ENCODE measurements at regions not wholly inside any gene's neighbourhood (a gene's known extent, or its start where the extent isn't known, plus 50 kb on each side); places are given as distances from the start of the nearest gene placed in this dataset.

DNA sequence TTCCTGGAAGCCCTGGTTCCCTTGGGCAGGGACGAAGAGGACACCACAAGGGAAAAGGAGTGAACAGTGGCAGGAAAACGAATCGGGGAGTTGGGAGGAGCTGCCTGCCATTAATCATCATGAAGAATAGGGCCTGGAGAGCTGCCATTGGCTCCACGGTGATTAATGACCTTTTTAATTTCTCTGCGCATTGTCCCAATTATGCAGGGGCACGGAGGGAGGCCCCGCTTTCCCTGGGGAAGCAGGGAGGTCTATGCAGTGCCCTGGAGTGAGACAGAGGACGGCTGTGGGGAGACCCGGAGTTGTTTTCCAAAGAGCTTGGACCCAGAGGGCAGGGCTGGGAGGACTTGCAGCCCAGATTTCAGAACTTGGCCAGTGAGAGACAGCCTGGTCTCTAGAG is 338.9 kb upstream of the C16orf82 start:
- intact Hi-C loops (cut with micrococcal nuclease), result no loop called here
- BruUV-seq (replicated peaks), result no TSS peak
- Histone ChIP-seq H3K79me2 (ENCODE audit: control insufficient read depth, insufficient read depth, low read length) (no peaks in the 10 kb centered on the region), H3K4me3 (no peak overlapping the region), H3K9me3 (replicated peaks; ENCODE audit: control insufficient read depth, insufficient read depth, low read depth, low read length) (no peaks in the 10 kb centered on the region), H3K27ac (ENCODE audit: extremely low read depth, low read depth, low read length) (no peak overlapping the region), H4K20me1 (replicated peaks; ENCODE audit: control insufficient read depth, insufficient read depth, low read length) (no peaks in the 10 kb centered on the region; the same call in 1 of the 2 replicates), H3K36me3 (ENCODE audit: control insufficient read depth, insufficient read depth, low read length) (no peaks in the 10 kb centered on the region), H3K9me1 (ENCODE audit: control insufficient read depth, insufficient read depth, low read length) (no peaks in the 10 kb centered on the region), H2AFZ (ENCODE audit: low read depth, low read length) (no peak overlapping the region), H3K4me1 (replicated peaks in 1 of 2; ENCODE audit: control insufficient read depth in 2 of 2, insufficient read depth in 2 of 2, low read length in 2 of 2) (no peaks in the 10 kb centered on the region), H3K4me2 (ENCODE audit: insufficient read depth, low read length) (no peak overlapping the region), H3K27me3 (ENCODE audit: control insufficient read depth in 2 of 2, insufficient read depth in 2 of 2, low read length in 2 of 2) (no peaks in the 10 kb centered on the region; a peak in 2 of 5 replicates), H3K9ac (ENCODE audit: insufficient read depth in 1 of 2, low read depth in 2 of 2, low read length in 2 of 2) (no peak overlapping the region)
- POLR2A ChIA-PET, result no interaction called here
- ATAC-seq (no peak), FAIRE-seq (no peak), DNase-seq (ENCODE audit: extremely low read depth in 1 of 4, low spot score in 3 of 4) (no peak)
- in situ Hi-C loops (cut with MboI), result no loop called here
- CTCF ChIA-PET (ENCODE audit: low intra/inter-chr PET ratio), result no interaction called here
- 2% methylated on average over 6 of the region's 9 CpGs for WGBS (ENCODE audit: insufficient coverage, low coverage, missing lambda C conversion rate)
- no peak for TF ChIP-seq RAD21 (CRISPR knock-in tag; conservative IDR thresholded peaks at IDR 0.05 in 1 of 2, IDR thresholded peaks at IDR 0.05 in 1 of 2)
- no peak for TF ChIP-seq ZNF324 (CRISPR knock-in tag; IDR thresholded peaks at IDR 0.05)
- TF ChIP-seq, protein P1, sequence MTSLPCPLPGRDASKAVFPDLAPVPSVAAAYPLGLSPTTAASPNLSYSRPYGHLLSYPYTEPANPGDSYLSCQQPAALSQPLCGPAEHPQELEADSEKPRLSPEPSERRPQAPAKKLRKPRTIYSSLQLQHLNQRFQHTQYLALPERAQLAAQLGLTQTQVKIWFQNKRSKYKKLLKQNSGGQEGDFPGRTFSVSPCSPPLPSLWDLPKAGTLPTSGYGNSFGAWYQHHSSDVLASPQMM (CRISPR knock-in tag; IDR thresholded peaks at IDR 0.05), result no peak
- TF ChIP-seq MTF1 (CRISPR knock-in tag; IDR thresholded peaks at IDR 0.05; ENCODE audit: borderline replicate concordance), result no peak
- TF ChIP-seq, protein P2, sequence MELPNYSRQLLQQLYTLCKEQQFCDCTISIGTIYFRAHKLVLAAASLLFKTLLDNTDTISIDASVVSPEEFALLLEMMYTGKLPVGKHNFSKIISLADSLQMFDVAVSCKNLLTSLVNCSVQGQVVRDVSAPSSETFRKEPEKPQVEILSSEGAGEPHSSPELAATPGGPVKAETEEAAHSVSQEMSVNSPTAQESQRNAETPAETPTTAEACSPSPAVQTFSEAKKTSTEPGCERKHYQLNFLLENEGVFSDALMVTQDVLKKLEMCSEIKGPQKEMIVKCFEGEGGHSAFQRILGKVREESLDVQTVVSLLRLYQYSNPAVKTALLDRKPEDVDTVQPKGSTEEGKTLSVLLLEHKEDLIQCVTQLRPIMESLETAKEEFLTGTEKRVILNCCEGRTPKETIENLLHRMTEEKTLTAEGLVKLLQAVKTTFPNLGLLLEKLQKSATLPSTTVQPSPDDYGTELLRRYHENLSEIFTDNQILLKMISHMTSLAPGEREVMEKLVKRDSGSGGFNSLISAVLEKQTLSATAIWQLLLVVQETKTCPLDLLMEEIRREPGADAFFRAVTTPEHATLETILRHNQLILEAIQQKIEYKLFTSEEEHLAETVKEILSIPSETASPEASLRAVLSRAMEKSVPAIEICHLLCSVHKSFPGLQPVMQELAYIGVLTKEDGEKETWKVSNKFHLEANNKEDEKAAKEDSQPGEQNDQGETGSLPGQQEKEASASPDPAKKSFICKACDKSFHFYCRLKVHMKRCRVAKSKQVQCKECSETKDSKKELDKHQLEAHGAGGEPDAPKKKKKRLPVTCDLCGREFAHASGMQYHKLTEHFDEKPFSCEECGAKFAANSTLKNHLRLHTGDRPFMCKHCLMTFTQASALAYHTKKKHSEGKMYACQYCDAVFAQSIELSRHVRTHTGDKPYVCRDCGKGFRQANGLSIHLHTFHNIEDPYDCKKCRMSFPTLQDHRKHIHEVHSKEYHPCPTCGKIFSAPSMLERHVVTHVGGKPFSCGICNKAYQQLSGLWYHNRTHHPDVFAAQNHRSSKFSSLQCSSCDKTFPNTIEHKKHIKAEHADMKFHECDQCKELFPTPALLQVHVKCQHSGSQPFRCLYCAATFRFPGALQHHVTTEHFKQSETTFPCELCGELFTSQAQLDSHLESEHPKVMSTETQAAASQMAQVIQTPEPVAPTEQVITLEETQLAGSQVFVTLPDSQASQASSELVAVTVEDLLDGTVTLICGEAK (IDR thresholded peaks at IDR 0.05), result no peak
- TF ChIP-seq, protein P2 (CRISPR knock-in tag; IDR thresholded peaks at IDR 0.05), result no peak
- TF ChIP-seq, protein P3, sequence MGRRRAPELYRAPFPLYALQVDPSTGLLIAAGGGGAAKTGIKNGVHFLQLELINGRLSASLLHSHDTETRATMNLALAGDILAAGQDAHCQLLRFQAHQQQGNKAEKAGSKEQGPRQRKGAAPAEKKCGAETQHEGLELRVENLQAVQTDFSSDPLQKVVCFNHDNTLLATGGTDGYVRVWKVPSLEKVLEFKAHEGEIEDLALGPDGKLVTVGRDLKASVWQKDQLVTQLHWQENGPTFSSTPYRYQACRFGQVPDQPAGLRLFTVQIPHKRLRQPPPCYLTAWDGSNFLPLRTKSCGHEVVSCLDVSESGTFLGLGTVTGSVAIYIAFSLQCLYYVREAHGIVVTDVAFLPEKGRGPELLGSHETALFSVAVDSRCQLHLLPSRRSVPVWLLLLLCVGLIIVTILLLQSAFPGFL (CRISPR knock-in tag; IDR thresholded peaks at IDR 0.05), result no peak
- TF ChIP-seq TBP (optimal IDR thresholded peaks at IDR 0.05; ENCODE audit: low read depth, low read length), result no peak
- TF ChIP-seq YBX1 (IDR thresholded peaks at IDR 0.05), result no peak
- TF ChIP-seq POLR2AphosphoS2 (IDR thresholded peaks at IDR 0.05; ENCODE audit: low read length), result no peak
- no peak for TF ChIP-seq TCF7L2 (IDR thresholded peaks at IDR 0.05; ENCODE audit: low read depth, low read length)
- TF ChIP-seq ZNF124 (CRISPR knock-in tag; IDR thresholded peaks at IDR 0.05), result no peak
- TF ChIP-seq, protein P4, sequence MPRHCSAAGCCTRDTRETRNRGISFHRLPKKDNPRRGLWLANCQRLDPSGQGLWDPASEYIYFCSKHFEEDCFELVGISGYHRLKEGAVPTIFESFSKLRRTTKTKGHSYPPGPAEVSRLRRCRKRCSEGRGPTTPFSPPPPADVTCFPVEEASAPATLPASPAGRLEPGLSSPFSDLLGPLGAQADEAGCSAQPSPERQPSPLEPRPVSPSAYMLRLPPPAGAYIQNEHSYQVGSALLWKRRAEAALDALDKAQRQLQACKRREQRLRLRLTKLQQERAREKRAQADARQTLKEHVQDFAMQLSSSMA (CRISPR knock-in tag; IDR thresholded peaks at IDR 0.05), result no peak
- no peak for TF ChIP-seq HCFC1 (IDR thresholded peaks at IDR 0.05; ENCODE audit: low read depth, low read length)
